HEK293T (cell line): ENCODE measurements at regions not wholly inside any gene's neighbourhood (a gene's known extent, or its start where the extent isn't known, plus 50 kb on each side); places are given as distances from the start of the nearest gene placed in this dataset.

ENCODE experiments used
- CTCF ChIA-PET: fragments of 350-600 bp; formaldehyde crosslinking; extraction: SDS; loops from one replicate; lab custom pipeline; 2021; ENCODE audit warnings: antibody characterized with exemption, inconsistent platforms; lab: Yijun Ruan, JAX
- POLR2A ChIA-PET: fragments of 350-600 bp; formaldehyde crosslinking; extraction: SDS; loops from one replicate; lab custom pipeline; 2020; ENCODE audit warnings: antibody characterized with exemption, inconsistent platforms; lab: Yijun Ruan, JAX
- DNase-seq: peaks from one replicate; pipeline ENCODE4 v3.0.0; 2012; ENCODE audit warnings: mixed read lengths; ENCODE audit errors: extremely low spot score
- ARNT ChIP-seq: fragments of 450-650 bp; IDR thresholded peaks from 2 replicates; pipeline ENCODE4 v1.6.1; 2017; ENCODE audit warnings: mild to moderate bottlenecking
- BHLHE40 ChIP-seq: fragments of 450-650 bp; IDR thresholded peaks from 2 replicates; pipeline ENCODE4 v1.6.1; 2016; ENCODE audit warnings: mild to moderate bottlenecking, moderate library complexity, borderline replicate concordance
- CTBP1 ChIP-seq: fragments of 450-650 bp; IDR thresholded peaks from 2 replicates; pipeline ENCODE4 v1.6.1; 2016; ENCODE audit warnings: borderline replicate concordance
- ELF4 ChIP-seq: fragments of 450-650 bp; IDR thresholded peaks from 2 replicates; pipeline ENCODE4 v1.6.1; 2017; ENCODE audit warnings: antibody characterized with exemption
- FOXA1 ChIP-seq: fragments of 450-650 bp; IDR thresholded peaks from 2 replicates; pipeline ENCODE4 v1.6.1; 2016; ENCODE audit warnings: mild to moderate bottlenecking
- FOXK2 ChIP-seq: fragments of 450-650 bp; IDR thresholded peaks from 2 replicates; pipeline ENCODE4 v1.6.1; 2016; ENCODE audit warnings: mild to moderate bottlenecking
- FOXM1 ChIP-seq: fragments of 450-650 bp; IDR thresholded peaks from 2 replicates; pipeline ENCODE4 v1.6.1; 2017; ENCODE audit warnings: mild to moderate bottlenecking, borderline replicate concordance
- HDGF ChIP-seq: fragments of 450-650 bp; IDR thresholded peaks from 2 replicates; pipeline ENCODE4 v1.6.1; 2017; ENCODE audit warnings: antibody characterized with exemption, borderline replicate concordance
- L3MBTL2 ChIP-seq: fragments of 450-650 bp; conservative IDR thresholded peaks from 2 replicates; pipeline ENCODE4 v1.6.1; 2016; ENCODE audit warnings: mild to moderate bottlenecking
- LEF1 ChIP-seq: fragments of 450-650 bp; IDR thresholded peaks from 2 replicates; pipeline ENCODE4 v1.6.1; 2017; ENCODE audit warnings: mild to moderate bottlenecking, borderline replicate concordance
- NFRKB ChIP-seq: fragments of 450-650 bp; IDR thresholded peaks from 2 replicates; pipeline ENCODE4 v1.6.1; 2016; ENCODE audit warnings: mild to moderate bottlenecking, moderate library complexity
- PKNOX1 ChIP-seq: fragments of 450-650 bp; IDR thresholded peaks from 2 replicates; pipeline ENCODE4 v1.6.1; 2016
- SP1 ChIP-seq: fragments of 450-650 bp; IDR thresholded peaks from 2 replicates; pipeline ENCODE4 v1.6.1; 2017
- SUZ12 ChIP-seq: fragments of 450-650 bp; IDR thresholded peaks from 2 replicates; pipeline ENCODE4 v1.6.1; 2016; ENCODE audit warnings: mild to moderate bottlenecking
- TARDBP ChIP-seq: fragments of 450-650 bp; IDR thresholded peaks from 2 replicates; pipeline ENCODE4 v1.6.1; 2016
- ZNF384 ChIP-seq: fragments of 450-650 bp; IDR thresholded peaks from 2 replicates; pipeline ENCODE4 v1.6.1; 2016

- ChIA-PET CTCF (no interaction called here), POLR2A (no interaction called here)
- TF ChIP-seq ZNF384 (no peak), HDGF (no peak), PKNOX1 (no peak), SUZ12 (no peak), TARDBP (no peak), FOXA1 (no peak), BHLHE40 (no peak), FOXM1 (no peak), L3MBTL2 (no peak), SP1 (no peak), CTBP1 (no peak), ELF4 (no peak), NFRKB (no peak), ARNT (no peak), LEF1 (no peak)
- no peak for DNase-seq
These were observed 80.2 kb upstream of the CDKN3 start for GRCh38 chr14:54316652-54317051.

GRCh38 chr14:54317391-54317790 is 79.4 kb upstream of the CDKN3 start:
- ChIA-PET CTCF (interaction anchor here (0.7 kb wide), 2 partner anchors 11 to 26 kb away, joined by 4 to 7 read pairs; no protein-coding TSS in a partner anchor), POLR2A (no interaction called here)
- TF ChIP-seq BHLHE40 (no peak), FOXK2 (no peak), HDGF (no peak), FOXM1 (no peak), ELF4 (no peak), ARNT (no peak), SUZ12 (no peak), SP1 (no peak), L3MBTL2 (no peak), TARDBP (no peak), CTBP1 (no peak), LEF1 (no peak), NFRKB (no peak), PKNOX1 (no peak), ZNF384 (no peak)
- DNase-seq = no peak

GRCh38 chr14:54322246-54322645 is 74.6 kb upstream of the CDKN3 start:
- CTCF ChIA-PET = no interaction called here
- no peak for DNase-seq
- TF ChIP-seq PKNOX1 (no peak), SUZ12 (no peak), CTBP1 (no peak), FOXM1 (no peak), ZNF384 (no peak), NFRKB (no peak), SP1 (no peak), FOXA1 (no peak), L3MBTL2 (no peak), ELF4 (no peak), LEF1 (no peak), BHLHE40 (no peak), TARDBP (no peak), ARNT (no peak), HDGF (no peak), FOXK2 (no peak)
- POLR2A ChIA-PET = no interaction called here

GRCh38 chr14:54322701-54323337 is 74.0 kb upstream of the CDKN3 start:
- POLR2A ChIA-PET = no interaction called here
- CTCF ChIA-PET = no interaction called here
- no peak for DNase-seq
- TF ChIP-seq ELF4 (no peak), PKNOX1 (no peak), L3MBTL2 (no peak), FOXA1 (no peak), ZNF384 (no peak), SP1 (no peak), HDGF (no peak), CTBP1 (no peak), FOXK2 (no peak), LEF1 (no peak), SUZ12 (no peak), NFRKB (no peak), ARNT (no peak)

- CTCF ChIA-PET = interaction anchor here (0.7 kb wide), 1 partner anchor 380 kb away, joined by 3 read pairs; no protein-coding TSS in a partner anchor
- POLR2A ChIA-PET = no interaction called here
- DNase-seq = no peak
These were observed 71.0 kb upstream of the CDKN3 start for GRCh38 chr14:54325766-54326165.

More at GRCh38 chr14:54325766-54326165, 71.0 kb upstream of the CDKN3 start:
- TF ChIP-seq SP1 = no peak
